HCT116 (cell line): ENCODE measurements at regions not wholly inside any gene's neighbourhood (a gene's known extent, or its start where the extent isn't known, plus 50 kb on each side); places are given as distances from the start of the nearest gene placed in this dataset.

Experiments used
- ATAC-seq: fragments of 200-7000 bp; cut with Tn5 transposase; 2 replicates; pipeline ENCODE4 v1.9.1; 2020; ENCODE audit warnings: mild to moderate bottlenecking, moderate library complexity
- BruUV-seq: library from RNA; stranded (reverse); fragments of 400-500 nt; replicated peaks from 2 replicates; lab custom pipeline; 2021; lab: Mats Ljungman, UMichigan
- CTCF ChIA-PET: fragments of 300-600 bp; sonication (Branson Sonifier 250); formaldehyde crosslinking; loops from one replicate; lab custom pipeline; 2021; ENCODE audit warnings: antibody characterized with exemption; lab: Charles Lee
- POLR2A ChIA-PET: fragments of 300-600, 350-600 bp; sonication (Branson Sonifier 250); formaldehyde crosslinking; loops from one replicate; lab custom pipeline; 2021; ENCODE audit warnings: antibody characterized with exemption; lab: Charles Lee
- RAD21 ChIA-PET, 2 experiments: fragments of 300-600 bp; sonication (Branson Sonifier 250); formaldehyde crosslinking; loops; one replicate each; lab custom pipeline; 2023; ENCODE audit warnings: low total read pairs in 2 of 2; ENCODE audit not compliant: uncharacterized antibody in 2 of 2, unreplicated experiment in 2 of 2, low non-redundant PET in 1 of 2; lab: Charles Lee
- DNase-seq: peaks from one replicate; pipeline ENCODE4 v3.0.0-alpha.2; 2010; ENCODE audit warnings: low read depth, low spot score
- H2AFZ ChIP-seq: fragments of 200-600 bp; shearing (Covaris generic), sonication (generic); 2 replicates; pipeline ENCODE4 v1.6.1; 2017; ENCODE audit warnings: low read depth, mixed run types, mixed read lengths, antibody characterized with exemption, low read length; ENCODE audit not compliant: poor library complexity, severe bottlenecking
- H3K27ac ChIP-seq: 2 replicates; pipeline ENCODE4 v1.5.1; 2012; ENCODE audit warnings: low read depth, low read length
- H3K27me3 ChIP-seq: fragments of 200-600 bp; sonication (generic); 2 replicates; pipeline ENCODE4 v1.6.1; 2016; ENCODE audit warnings: mixed run types, low read length, mixed read lengths; ENCODE audit not compliant: insufficient read depth
- H3K36me3 ChIP-seq, 2 experiments: fragments of 200-500 bp in 1 of 2; fragments of 200-600 bp in 1 of 2; sonication (Bioruptor generic) in 1 of 2; sonication (generic) in 1 of 2; 2 replicates each; pipeline versions ENCODE4 v1.5.1 to v1.6.1; 2014 to 2016; ENCODE audit warnings: low read length in 2 of 2, inconsistent platforms in 1 of 2, mixed read lengths in 1 of 2, mixed run types in 1 of 2; ENCODE audit not compliant: insufficient read depth in 2 of 2, control insufficient read depth in 1 of 2
- H3K4me1 ChIP-seq, 2 experiments: fragments of 200-600 bp in 1 of 2; sonication (generic) in 1 of 2; 2 replicates each; pipeline versions ENCODE4 v1.5.1 to v1.6.1; 2012 to 2017; ENCODE audit warnings: low read length in 2 of 2, inconsistent platforms in 1 of 2, mild to moderate bottlenecking in 1 of 2, mixed read lengths in 1 of 2, mixed run types in 1 of 2, moderate library complexity in 1 of 2; ENCODE audit not compliant: insufficient read depth in 2 of 2, control insufficient read depth in 1 of 2
- H3K4me2 ChIP-seq: fragments of 200-600 bp; sonication (generic); 2 replicates; pipeline ENCODE4 v1.6.1; 2017; ENCODE audit warnings: mixed run types, low read length, mixed read lengths
- H3K4me3 ChIP-seq, 2 experiments: fragments of 200-600 bp in 1 of 2; sonication (generic) in 1 of 2; replicated peaks in 1 of 2; 2 replicates each; pipeline ENCODE4 v1.5.1; 2011 to 2016; ENCODE audit warnings: low read length in 2 of 2, control low read depth in 1 of 2, low read depth in 1 of 2, mild to moderate bottlenecking in 1 of 2, mixed read lengths in 1 of 2, mixed run types in 1 of 2
- H3K79me2 ChIP-seq: fragments of 200-600 bp; sonication (generic); 2 replicates; pipeline ENCODE4 v1.6.1; 2017; ENCODE audit warnings: mild to moderate bottlenecking, mixed run types, low read length, moderate library complexity, mixed read lengths; ENCODE audit not compliant: insufficient read depth
- H3K9ac ChIP-seq: fragments of 200-600 bp; sonication (generic); 2 replicates; pipeline ENCODE4 v1.6.1; 2016; ENCODE audit warnings: low read length, mixed read lengths
- H3K9me2 ChIP-seq: fragments of 200-600 bp; sonication (generic), shearing (Covaris generic); 2 replicates; pipeline ENCODE4 v1.6.1; 2017; ENCODE audit warnings: mixed run types, mild to moderate bottlenecking, moderate library complexity; ENCODE audit not compliant: insufficient read depth
- H3K9me3 ChIP-seq, 2 experiments: fragments of 200-500 bp in 1 of 2; fragments of 200-600 bp in 1 of 2; sonication (Bioruptor generic) in 1 of 2; sonication (generic) in 1 of 2; 2 replicates each; pipeline ENCODE4 v1.6.1; 2014 to 2017; ENCODE audit warnings: low read length in 2 of 2, mixed read lengths in 2 of 2, inconsistent platforms in 1 of 2, low read depth in 1 of 2, mild to moderate bottlenecking in 1 of 2, mixed run types in 1 of 2, moderate library complexity in 1 of 2; ENCODE audit not compliant: control insufficient read depth in 1 of 2, insufficient read depth in 1 of 2
- H4K20me1 ChIP-seq: fragments of 200-600 bp; sonication (generic), shearing (Covaris generic); 2 replicates; pipeline ENCODE4 v1.6.1; 2017; ENCODE audit warnings: mixed run types, mild to moderate bottlenecking, moderate library complexity; ENCODE audit not compliant: insufficient read depth
- ATF3 ChIP-seq: IDR thresholded peaks from 2 replicates; pipeline ENCODE4 v1.6.1; 2012
- CBX3 ChIP-seq: IDR thresholded peaks from 2 replicates; pipeline ENCODE4 v1.6.1; 2012; ENCODE audit warnings: low read depth
- CEBPB ChIP-seq: IDR thresholded peaks from 2 replicates; pipeline ENCODE4 v1.6.1; 2012; ENCODE audit warnings: low read depth
- ELF1 ChIP-seq: IDR thresholded peaks from 2 replicates; pipeline ENCODE4 v1.6.1; 2012; ENCODE audit warnings: low read depth, borderline replicate concordance
- EZH2 ChIP-seq: fragments of 200-600 bp; sonication (generic); IDR thresholded peaks from 2 replicates; pipeline ENCODE4 v1.6.1; 2017; ENCODE audit warnings: antibody characterized with exemption, mixed run types
- EZH2phosphoT487 ChIP-seq: fragments of 200-600 bp; IDR thresholded peaks from 2 replicates; pipeline ENCODE4 v1.6.1; 2018; ENCODE audit warnings: antibody characterized with exemption, borderline replicate concordance
- JUND ChIP-seq: IDR thresholded peaks from 2 replicates; pipeline ENCODE4 v1.6.1; 2012
- POLR2A ChIP-seq: IDR thresholded peaks from 2 replicates; pipeline ENCODE4 v1.7.0; 2011; ENCODE audit warnings: borderline replicate concordance; ENCODE audit not compliant: insufficient read depth, insufficient read length; ENCODE audit errors: extremely low read depth
- RAD21 ChIP-seq: IDR thresholded peaks from 2 replicates; pipeline ENCODE4 v1.6.1; 2012; ENCODE audit warnings: low read depth, mild to moderate bottlenecking
- REST ChIP-seq: IDR thresholded peaks from 2 replicates; pipeline ENCODE4 v1.6.1; 2012; ENCODE audit warnings: low read depth
- ZFX ChIP-seq: fragments of 450-650 bp; IDR thresholded peaks from 2 replicates; pipeline ENCODE4 v1.6.1; 2017
- intact Hi-C: fragments of 100-400 bp; cut with micrococcal nuclease; formaldehyde crosslinking; loops from 2 replicates; pipeline ENCODE4 v1.10.0; 2022

- Histone ChIP-seq H3K9me3 (no peaks in the 10 kb centered on the region), H3K4me1 (no peaks in the 10 kb centered on the region), H3K9ac (no peak overlapping the region), H4K20me1 (no peaks in the 10 kb centered on the region), H3K79me2 (no peaks in the 10 kb centered on the region), H3K4me2 (no peak overlapping the region), H3K9me2 (no peaks in the 10 kb centered on the region), H3K36me3 (no peaks in the 10 kb centered on the region), H3K27me3 (no peaks in the 10 kb centered on the region), H2AFZ (no peak overlapping the region), H3K27ac (no peak overlapping the region), H3K4me3 (no peak overlapping the region)
- DNase-seq (no peak), ATAC-seq (no peak)
- POLR2A ChIA-PET = no interaction called here
- RAD21 ChIA-PET = no interaction called here
- TF ChIP-seq EZH2 (no peak), EZH2phosphoT487 (no peak), POLR2A (no peak), RAD21 (no peak)
- no TSS peak for BruUV-seq
- intact Hi-C loops = no loop called here
- CTCF ChIA-PET = no interaction called here
Observed at GRCh38 chr6:104505838-104506237, 353.9 kb downstream of the HACE1 start.

- TF ChIP-seq ELF1 (no peak), RAD21 (no peak), REST (no peak), CBX3 (no peak), CEBPB (no peak), ZFX (no peak), JUND (no peak), ATF3 (no peak)
- ChIA-PET CTCF (no interaction called here), RAD21 (no interaction called here), POLR2A (no interaction called here)
- Histone ChIP-seq H3K9ac (no peak overlapping the region), H3K4me2 (no peak overlapping the region), H4K20me1 (no peaks in the 10 kb centered on the region; the same call in 1 of the 2 replicates), H3K9me3 (no peaks in the 10 kb centered on the region), H3K27me3 (no peaks in the 10 kb centered on the region), H3K36me3 (no peaks in the 10 kb centered on the region), H3K4me1 (no peaks in the 10 kb centered on the region), H3K79me2 (no peaks in the 10 kb centered on the region), H3K4me3 (no peak overlapping the region), H3K9me2 (no peaks in the 10 kb centered on the region), H2AFZ (no peak overlapping the region), H3K27ac (no peak overlapping the region)
- intact Hi-C loops = no loop called here
- no peak for DNase-seq
- no peak for ATAC-seq
- no TSS peak for BruUV-seq
Observed at GRCh38 chr6:104500265-104500664, 359.5 kb downstream of the HACE1 start.
